Small intestine (tissue), 7 donors: ENCODE measurements at regions not wholly inside any gene's neighbourhood (a gene's known extent, or its start where the extent isn't known, plus 50 kb on each side); places are given as distances from the start of the nearest gene placed in this dataset.
"Not testable (repeated sequence)": the region's sequence is repeated elsewhere in the genome, so short reads cannot be mapped to it uniquely, and the experiment has no call there.

Experiments
- DNase-seq, 2 donors: peaks; one replicate each; pipeline versions ENCODE4 v3.0.0 to v3.0.0-alpha.2; 2013
- FAIRE-seq: peaks from 2 replicates; lab custom pipeline; 2012; peaks lifted over from hg19 to GRCh38; lab: Jason Lieb, UNC
- H3K27ac ChIP-seq, 3 donors: one replicate each; pipeline ENCODE4 v1.5.1; 2013; ENCODE audit warnings: low read length in 2 of 3, mild to moderate bottlenecking in 2 of 3, control low read depth in 1 of 3, inconsistent platforms in 1 of 3, low read depth in 1 of 3, moderate library complexity in 1 of 3
- H3K27me3 ChIP-seq, 3 donors: one replicate each; pipeline ENCODE4 v1.6.1; 2013; ENCODE audit warnings: low read length in 3 of 3, inconsistent platforms in 1 of 3; ENCODE audit not compliant: control insufficient read depth in 3 of 3, insufficient read depth in 3 of 3
- H3K36me3 ChIP-seq, 3 donors: one replicate each; pipeline ENCODE4 v1.6.1; 2013; ENCODE audit warnings: low read length in 3 of 3, inconsistent platforms in 1 of 3, low read depth in 1 of 3, mild to moderate bottlenecking in 1 of 3, moderate library complexity in 1 of 3; ENCODE audit not compliant: control insufficient read depth in 3 of 3, insufficient read depth in 2 of 3
- H3K4me1 ChIP-seq, 3 donors: one replicate each; pipeline ENCODE4 v1.6.1; 2013; ENCODE audit warnings: low read length in 2 of 3, inconsistent platforms in 1 of 3, low read depth in 1 of 3, mild to moderate bottlenecking in 1 of 3, moderate library complexity in 1 of 3; ENCODE audit not compliant: control insufficient read depth in 3 of 3, insufficient read depth in 2 of 3
- H3K4me3 ChIP-seq, 3 donors: one replicate each; pipeline ENCODE4 v1.5.1; 2013; ENCODE audit warnings: low read length in 3 of 3, control low read depth in 1 of 3, inconsistent platforms in 1 of 3, low read depth in 1 of 3, mild to moderate bottlenecking in 1 of 3, moderate library complexity in 1 of 3
- H3K9me3 ChIP-seq, 2 donors: one replicate each; pipeline ENCODE4 v1.6.1; 2013; ENCODE audit warnings: low read depth in 1 of 2, low read length in 1 of 2; ENCODE audit not compliant: control insufficient read depth in 2 of 2, insufficient read depth in 1 of 2
- WGBS, 3 donors: extraction: QIAGEN DNeasy Blood & Tissue Kit; methylation state at CpG; one replicate each; pipeline ENCODE4 v1.1.7; 2013; 5-methylcytosine and 5-hydroxymethylcytosine counted together
- donor health status: healthy with polysubstance abuse.
- donor health status: control.
- donor health status: control.
- donor health status: Bipolar disorder and iron deficiency.
- donor health status: healthy.

GRCh38 chr6:26773414-26773813, 113.9 kb upstream of the ZNF322 start:
- H3K4me3 ChIP-seq, DNase-seq, H3K9me3 ChIP-seq, H3K27me3 ChIP-seq, H3K36me3 ChIP-seq, H3K27ac ChIP-seq, H3K4me1 ChIP-seq, FAIRE-seq: not testable (repeated sequence)
- no CpG with 5 or more reads among the region's 12 CpGs for WGBS, 3 donors

- not testable (repeated sequence) for H3K27me3 ChIP-seq, H3K36me3 ChIP-seq, FAIRE-seq, H3K4me3 ChIP-seq, H3K4me1 ChIP-seq, H3K27ac ChIP-seq, DNase-seq, H3K9me3 ChIP-seq
- no CpG with 5 or more reads among the region's 21 CpGs for WGBS, 3 donors
Measured at GRCh38 chr6:26780563-26780962, 121.0 kb upstream of the ZNF322 start.

GRCh38 chr6:26795474-26796307, 136.1 kb upstream of the ZNF322 start:
- H3K4me1 ChIP-seq, H3K27ac ChIP-seq, H3K4me3 ChIP-seq, H3K9me3 ChIP-seq, H3K27me3 ChIP-seq, H3K36me3 ChIP-seq, DNase-seq, FAIRE-seq: not testable (repeated sequence)
- no CpG with 5 or more reads among the region's 10 CpGs for WGBS, 3 donors

GRCh38 chr6:26799903-26800633, 140.5 kb upstream of the ZNF322 start:
- not testable (repeated sequence) for H3K27ac ChIP-seq, DNase-seq, H3K27me3 ChIP-seq, H3K9me3 ChIP-seq, FAIRE-seq, H3K4me1 ChIP-seq, H3K36me3 ChIP-seq, H3K4me3 ChIP-seq
- WGBS, 3 donors: no CpG with 5 or more reads among the region's 17 CpGs

- H3K27me3 ChIP-seq, H3K27ac ChIP-seq, H3K4me3 ChIP-seq, DNase-seq, FAIRE-seq, H3K9me3 ChIP-seq, H3K4me1 ChIP-seq, H3K36me3 ChIP-seq: not testable (repeated sequence)
- WGBS, 3 donors: no CpG with 5 or more reads among the region's 16 CpGs
Measured at GRCh38 chr6:26803762-26804161, 144.2 kb upstream of the ZNF322 start.

- H3K4me1 ChIP-seq: not testable (repeated sequence)
- WGBS, 3 donors: no CpG with 5 or more reads among the region's 36 CpGs
Measured at GRCh38 chr6:26811486-26812116, 152.1 kb upstream of the ZNF322 start.

GRCh38 chr6:26818640-26819225, 159.2 kb upstream of the ZNF322 start:
- not testable (repeated sequence) for H3K27ac ChIP-seq, H3K36me3 ChIP-seq, H3K4me3 ChIP-seq, H3K4me1 ChIP-seq, H3K27me3 ChIP-seq, H3K9me3 ChIP-seq, FAIRE-seq, DNase-seq
- WGBS, 3 donors: 80% methylated on average over 1 of the region's 5 CpGs; no CpG with 5 or more reads in 2 of the 3 donors

More at GRCh38 chr6:26811486-26812116, 152.1 kb upstream of the ZNF322 start:
- not testable (repeated sequence) for H3K27me3 ChIP-seq, H3K9me3 ChIP-seq, FAIRE-seq, H3K36me3 ChIP-seq, DNase-seq, H3K4me3 ChIP-seq, H3K27ac ChIP-seq

- not testable (repeated sequence) for H3K9me3 ChIP-seq, DNase-seq, H3K27ac ChIP-seq, H3K4me3 ChIP-seq, H3K36me3 ChIP-seq, H3K27me3 ChIP-seq, H3K4me1 ChIP-seq, FAIRE-seq
- no CpG with 5 or more reads among the region's 4 CpGs for WGBS, 3 donors
Measured at GRCh38 chr6:26827965-26828364, 168.4 kb upstream of the ZNF322 start.
